DMS53 (cell line): ENCODE measurements at regions not wholly inside any gene's neighbourhood (a gene's known extent, or its start where the extent isn't known, plus 50 kb on each side); places are given as distances from the start of the nearest gene placed in this dataset.
"Not testable (repeated sequence)": the region's sequence is repeated elsewhere in the genome, so short reads cannot be mapped to it uniquely, and the experiment has no call there.

Source experiments
- DNase-seq: peaks from one replicate; lab custom pipeline; 2025; lab: John Stamatoyannopoulos, UW

DNA sequence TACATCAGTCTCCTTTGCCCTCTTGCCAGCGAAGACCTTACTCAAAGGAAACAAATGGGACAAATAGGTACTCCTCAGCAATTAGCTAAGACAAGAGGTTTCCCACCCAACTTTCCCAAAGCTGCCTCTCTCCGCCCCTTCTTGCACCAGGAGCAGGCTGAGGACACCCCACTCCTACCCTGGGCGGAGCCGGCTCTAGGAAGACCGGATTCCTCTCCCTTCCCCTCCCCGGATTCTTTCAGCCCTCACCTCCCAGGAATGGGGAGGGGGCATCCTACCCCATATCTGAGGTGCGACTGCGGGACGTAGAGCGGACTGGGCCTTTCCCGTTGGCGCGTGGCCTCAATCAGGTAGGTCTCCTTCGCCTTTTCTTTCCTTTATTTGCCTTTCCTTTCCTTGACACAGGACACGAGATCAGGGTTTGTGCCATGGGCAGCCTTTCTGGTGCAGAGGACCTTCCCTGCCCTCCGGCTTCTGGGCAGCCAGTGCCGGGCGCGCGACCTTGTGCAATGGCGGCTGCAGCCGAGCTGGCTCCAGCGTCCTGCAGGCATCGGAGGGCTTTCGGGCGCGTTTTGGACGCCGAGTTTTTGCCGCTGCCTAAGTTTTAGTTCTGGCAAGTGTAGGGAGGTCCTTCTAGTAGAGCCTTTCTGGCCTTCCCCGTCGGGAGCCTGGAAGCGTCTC, 279.9 kb downstream of the PLS3 start:
- DNase-seq, result not testable (repeated sequence)

DNA sequence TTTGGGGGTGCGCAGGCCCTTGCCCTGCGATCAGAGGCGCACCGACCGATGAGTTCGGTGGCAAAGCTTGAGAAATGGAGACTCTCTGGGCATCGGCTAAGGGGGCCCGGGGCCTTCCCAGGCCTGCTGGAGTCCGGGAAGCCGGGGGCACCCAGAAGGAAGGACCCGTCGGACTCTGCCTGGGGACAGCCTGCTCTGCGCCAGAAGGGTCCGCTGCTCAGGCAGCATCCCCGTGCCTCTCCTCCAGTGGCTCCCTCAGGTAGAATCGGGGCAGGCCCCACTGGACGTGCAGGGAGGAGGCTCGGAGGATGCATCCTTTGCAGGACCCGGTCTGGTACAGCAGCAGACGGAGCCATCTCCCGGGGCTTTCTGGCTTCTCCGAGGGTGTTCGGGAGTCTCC, 290.0 kb downstream of the PLS3 start:
- DNase-seq, result not testable (repeated sequence)

DNA sequence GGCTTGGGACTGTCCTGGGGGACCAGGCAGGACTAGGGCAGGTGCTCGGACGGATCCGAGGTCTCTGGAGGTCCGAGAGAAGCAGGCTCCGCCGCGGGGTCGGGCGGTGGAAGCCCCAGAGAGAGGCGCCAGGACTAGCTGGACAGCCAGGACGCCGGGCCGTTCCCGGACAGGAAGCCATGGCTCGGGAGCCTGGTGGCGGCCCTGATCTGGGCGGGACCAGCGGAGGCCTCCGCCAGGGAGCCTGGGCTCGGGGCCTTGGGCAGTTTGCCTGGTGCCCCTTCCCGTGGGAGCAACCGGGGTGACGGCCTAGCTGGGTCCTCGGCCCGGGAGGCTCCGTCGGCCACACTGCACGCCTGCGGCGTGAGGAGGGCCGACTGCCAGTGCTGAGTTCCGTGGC, 292.3 kb downstream of the PLS3 start:
- DNase-seq, result not testable (repeated sequence)

DNA sequence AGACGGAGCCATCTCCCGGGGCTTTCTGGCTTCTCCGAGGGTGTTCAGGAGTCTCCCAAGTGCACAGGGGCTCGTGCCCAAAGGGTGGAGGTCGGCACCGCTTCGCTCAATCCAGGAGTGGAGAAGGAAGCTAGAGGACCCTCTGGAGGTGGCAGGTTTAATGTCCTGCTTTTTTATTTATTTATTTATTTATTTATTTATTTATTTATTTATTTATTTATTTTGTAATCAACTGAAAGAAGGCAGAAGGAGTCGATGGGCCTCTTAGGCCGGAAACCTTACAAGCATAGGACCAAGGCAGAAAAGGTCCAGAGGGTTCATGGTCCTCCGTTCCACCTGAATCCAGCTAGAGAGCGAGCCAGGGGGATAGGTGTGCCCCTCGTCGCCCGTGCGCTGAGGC, 289.4 kb upstream of the AGTR2 start:
- DNase-seq, result not testable (repeated sequence)

DNA sequence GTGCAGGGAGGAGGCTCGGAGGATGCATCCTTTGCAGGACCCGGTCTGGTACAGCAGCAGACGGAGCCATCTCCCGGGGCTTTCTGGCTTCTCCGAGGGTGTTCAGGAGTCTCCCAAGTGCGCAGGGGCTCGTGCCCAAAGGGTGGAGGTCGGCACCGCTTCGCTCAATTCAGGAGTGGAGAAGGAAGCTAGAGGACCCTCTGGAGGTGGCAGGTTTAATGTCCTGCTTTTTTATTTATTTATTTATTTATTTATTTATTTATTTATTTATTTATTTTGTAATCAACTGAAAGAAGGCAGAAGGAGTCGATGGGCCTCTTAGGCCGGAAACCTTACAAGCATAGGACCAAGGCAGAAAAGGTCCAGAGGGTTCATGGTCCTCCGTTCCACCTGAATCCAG, 286.4 kb upstream of the AGTR2 start:
- DNase-seq, result not testable (repeated sequence)

DNA sequence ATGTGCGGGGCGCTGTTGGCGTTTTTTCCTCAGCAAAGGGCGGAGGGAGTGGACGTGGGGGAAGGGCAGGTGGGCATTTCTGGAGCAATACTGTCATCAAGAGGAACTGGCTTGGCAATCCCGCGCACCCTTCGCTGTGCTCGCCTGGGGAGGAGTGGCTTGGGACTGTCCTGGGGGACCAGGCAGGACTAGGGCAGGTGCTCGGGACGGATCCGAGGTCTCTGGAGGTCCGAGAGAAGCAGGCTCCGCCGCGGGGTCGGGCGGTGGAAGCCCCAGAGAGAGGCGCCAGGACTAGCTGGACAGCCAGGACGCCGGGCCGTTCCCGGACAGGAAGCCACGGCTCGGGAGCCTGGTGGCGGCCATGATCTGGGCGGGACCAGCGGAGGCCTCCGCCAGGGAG, 282.5 kb upstream of the AGTR2 start:
- DNase-seq, result not testable (repeated sequence)

DNA sequence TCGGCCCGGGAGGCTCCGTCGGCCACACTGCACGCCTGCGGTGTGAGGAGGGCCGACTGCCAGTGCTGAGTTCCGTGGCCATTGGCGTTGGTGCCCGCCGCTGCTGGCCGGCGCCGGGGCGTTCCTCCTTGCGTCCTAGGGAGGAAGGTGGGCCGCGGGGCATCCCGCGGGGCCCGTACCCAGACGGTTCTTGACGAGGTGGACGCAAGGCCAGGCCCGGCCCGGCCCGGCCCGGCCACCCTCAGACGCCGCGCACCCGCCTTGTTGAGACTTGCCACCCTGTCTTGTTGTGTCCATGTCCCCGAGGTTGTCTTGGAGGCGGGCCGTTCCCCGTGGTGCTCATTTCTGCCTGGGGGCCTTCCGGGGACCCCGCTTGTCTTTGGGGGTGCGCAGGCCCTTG, 282.0 kb upstream of the AGTR2 start:
- not testable (repeated sequence) for DNase-seq

DNA sequence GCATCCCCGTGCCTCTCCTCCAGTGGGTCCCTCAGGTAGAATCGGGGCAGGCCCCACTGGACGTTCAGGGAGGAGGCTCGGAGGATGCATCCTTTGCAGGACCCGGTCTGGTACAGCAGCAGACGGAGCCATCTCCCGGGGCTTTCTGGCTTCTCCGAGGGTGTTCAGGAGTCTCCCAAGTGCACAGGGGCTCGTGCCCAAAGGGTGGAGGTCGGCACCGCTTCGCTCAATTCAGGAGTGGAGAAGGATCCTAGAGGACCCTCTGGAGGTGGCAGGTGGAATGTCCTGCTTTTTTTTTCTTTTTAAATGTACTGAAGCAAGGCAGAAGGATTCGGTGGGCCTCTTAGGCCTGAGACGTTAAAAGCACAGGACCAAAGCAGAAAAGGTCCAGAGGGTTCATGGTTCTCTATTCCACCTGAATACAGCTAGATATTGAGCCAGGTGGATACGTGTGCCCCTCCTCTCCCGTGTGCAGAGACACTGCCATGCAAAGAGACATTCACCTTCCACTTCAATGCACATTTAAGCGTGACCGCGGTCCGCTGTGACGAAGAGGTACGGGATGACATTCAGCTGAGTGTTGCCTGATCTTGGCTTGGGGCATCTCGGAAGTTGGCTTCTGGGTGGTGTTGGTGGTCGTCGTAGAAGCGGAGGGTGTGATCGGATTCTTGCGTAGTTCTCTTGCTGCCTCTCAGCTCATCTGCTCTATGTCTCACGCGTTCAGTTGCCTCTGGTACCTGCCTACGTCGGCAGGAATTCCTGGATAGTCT, 281.2 kb upstream of the AGTR2 start:
- DNase-seq, result no peak

DNA sequence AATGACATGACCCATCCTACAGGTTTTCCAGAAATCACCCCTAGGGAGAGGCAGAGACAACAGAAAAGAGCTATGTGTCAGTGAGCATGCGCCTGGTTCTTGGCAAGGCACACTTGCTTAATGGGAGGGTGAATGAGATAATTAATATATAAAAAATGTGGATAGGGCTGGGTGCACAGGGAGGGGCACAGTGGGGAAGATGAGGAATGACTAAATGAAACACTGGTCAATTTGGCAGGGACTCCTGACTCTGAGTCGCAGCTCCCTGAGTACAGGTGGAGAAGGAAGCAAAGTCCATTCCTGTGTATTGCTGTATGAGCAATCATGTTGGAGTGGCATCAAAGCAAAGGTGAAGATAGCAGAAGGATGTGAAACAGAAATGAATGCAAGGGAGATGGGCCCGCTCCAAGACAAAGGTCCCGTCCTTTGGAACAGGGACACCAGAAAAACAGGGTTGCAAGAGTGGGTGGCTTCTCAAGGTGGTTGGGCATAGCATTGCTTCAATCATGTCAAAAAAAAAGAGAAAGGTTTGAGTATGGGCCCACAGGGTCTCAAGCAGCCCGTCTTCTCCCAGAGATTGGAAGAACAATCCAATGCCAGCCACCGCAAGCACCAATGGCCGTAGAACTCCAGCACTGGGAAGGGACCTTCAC, 278.4 kb upstream of the AGTR2 start:
- peak; percentile 15 for DNase-seq

DNA sequence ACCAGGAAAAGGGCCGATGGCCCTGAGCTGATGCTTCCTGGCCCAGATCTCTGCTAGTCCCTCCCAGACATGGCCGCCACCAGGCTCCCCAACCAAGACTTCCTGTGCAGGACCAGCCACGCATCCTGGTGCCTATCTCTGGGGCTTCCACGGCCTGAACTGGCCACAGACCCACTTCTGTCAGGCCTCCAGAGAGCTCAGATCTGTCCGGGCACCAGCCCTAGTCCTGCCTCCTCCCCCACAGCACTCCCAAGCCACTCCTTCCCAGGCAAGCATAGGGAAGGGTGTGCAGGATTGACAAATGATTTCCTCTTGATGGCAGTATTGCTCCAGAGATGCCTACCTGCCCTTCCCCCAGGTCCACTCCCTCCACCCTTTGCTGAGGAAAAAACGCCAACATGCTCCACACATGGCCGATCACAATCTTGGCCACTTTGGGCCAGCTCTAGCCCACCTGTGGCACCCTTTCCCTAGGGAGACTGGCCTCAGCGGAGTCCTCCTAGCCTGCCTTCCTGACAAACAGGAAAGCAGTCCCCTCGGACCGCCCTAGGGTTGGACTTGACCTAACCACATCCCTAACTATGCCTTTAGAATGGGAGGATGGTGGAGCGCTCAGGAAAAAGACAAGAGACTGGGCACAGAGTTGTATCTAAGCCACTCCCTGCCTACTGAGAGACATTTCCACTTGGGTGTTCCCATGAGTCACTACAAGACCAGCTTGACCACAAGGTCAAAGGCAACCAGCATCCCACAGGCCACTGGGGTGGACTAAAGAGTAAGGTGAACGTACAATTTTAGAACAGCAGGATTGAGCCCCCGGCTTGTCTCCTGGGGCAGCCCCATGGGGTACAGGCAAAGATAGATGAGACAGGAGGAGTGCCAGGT, 277.5 kb upstream of the AGTR2 start:
- peak; percentile 87 for DNase-seq

DNA sequence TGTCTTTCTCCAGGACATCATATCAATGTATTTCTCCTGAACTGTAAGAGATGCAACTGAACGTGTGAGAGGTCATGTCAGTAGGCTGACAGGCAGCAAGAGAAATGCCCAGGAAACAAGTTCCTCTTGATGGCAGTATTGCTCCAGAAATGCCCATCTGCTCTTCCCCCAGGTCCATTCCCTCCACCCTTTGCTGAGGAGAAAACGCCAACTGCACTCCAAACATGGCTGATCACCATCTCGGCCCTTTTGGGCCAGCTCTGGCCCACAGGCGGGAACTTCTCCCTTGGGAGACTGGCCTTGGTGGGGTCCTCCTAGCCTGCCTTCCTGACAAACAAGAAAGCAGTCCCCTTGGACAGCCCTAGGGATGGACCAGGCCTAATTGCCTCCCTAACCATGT, 276.5 kb upstream of the AGTR2 start:
- DNase-seq, result peak; percentile 79

DNA sequence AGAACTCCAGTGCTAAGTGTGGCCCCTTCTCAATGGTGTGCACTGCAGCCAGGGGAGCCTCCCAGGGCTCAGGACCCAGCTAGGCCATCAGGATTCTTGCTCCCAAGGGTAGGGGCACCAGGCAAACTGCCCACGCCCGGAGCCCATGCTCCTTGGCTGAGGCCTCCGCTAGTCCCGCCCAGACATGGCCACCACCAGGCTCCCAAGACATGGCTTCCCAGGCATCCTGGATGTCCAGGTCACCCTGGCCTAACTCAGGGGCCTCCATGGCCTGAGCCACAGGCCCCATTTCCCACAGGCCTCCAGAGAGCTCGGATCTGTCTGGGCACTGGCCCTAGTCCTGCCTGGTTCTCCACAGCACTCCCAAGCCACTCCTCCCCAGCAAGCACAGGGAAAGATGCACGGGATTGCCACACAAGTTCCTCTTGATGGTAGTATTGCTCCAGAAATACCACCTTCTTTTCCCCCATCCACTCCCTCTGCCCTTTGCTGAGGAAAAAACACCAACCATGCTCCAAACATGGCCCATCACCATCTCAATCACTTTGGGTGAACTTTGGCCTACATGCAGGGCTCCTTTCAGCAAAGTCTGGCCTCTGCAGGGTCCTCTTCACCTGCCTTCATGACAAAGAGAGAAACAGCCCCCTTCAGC, 274.7 kb upstream of the AGTR2 start:
- no peak for DNase-seq

DNA sequence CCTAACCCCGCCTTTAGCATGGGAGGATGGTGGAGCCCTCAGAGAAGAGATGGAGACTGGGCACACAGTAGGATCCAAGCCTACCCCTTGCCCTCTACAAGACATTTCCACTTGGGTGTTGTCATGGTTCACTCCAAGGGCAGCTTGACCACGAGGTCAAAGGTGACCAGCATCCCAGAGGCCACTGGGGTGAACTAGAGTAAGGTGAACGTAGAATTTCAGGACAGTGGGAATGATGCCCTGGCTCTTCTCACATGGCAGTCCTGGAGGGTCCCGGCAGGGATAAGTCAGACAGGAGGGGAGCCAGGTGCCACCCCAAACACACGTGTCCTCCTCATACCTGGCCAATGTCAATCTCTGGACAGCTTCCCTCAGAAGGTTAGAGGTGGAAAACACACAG, 274.2 kb upstream of the AGTR2 start:
- no peak for DNase-seq

DNA sequence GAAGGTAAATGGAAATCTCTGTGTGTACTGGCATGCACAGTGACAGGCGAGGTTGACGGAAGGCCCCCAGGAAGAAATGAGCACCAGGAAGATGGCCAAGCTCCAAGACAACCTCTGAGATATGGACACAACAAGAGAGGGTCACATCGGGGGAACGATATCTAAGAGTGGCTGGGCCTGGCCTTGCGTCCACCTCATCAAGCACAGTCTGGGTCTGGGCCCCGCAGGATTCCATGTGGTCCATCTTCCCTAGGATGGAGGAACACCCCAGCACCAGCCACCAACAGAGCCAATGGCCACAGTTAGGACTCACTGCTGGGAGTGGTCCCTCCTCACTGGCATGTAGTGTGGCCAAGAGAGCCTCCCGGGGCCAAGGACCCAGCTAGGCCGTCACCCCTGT, 272.6 kb upstream of the AGTR2 start:
- no peak for DNase-seq

DNA sequence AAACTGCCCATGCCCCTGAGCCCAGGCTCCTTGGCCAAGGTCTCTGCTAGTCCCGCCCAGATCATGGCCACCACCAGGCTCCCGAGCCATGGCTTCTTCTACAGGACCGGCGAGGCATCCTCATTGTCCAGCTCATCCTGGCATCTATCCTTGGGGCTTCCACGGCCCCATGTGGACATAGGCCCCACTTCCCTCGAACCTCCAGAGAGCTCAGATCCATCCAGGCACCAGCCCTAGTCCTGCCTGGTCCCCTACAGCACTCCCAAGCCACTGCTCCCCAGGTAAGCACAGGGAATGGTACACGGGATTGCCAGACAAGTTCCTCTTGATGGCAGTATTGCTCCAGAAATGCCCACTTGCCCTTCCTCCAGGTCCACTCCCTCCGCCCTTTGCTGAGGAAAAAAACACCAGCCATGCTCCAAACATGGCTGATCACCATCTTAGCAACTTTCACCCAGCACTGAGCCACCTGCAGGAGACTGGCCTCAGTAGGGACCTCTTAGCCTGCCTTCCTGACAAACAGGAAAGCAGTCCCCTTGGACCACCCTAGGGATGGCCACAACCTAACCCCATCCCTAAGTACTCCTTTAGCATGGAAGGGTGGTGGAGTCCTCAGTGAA, 272.1 kb upstream of the AGTR2 start:
- DNase-seq, result peak; percentile 75

DNA sequence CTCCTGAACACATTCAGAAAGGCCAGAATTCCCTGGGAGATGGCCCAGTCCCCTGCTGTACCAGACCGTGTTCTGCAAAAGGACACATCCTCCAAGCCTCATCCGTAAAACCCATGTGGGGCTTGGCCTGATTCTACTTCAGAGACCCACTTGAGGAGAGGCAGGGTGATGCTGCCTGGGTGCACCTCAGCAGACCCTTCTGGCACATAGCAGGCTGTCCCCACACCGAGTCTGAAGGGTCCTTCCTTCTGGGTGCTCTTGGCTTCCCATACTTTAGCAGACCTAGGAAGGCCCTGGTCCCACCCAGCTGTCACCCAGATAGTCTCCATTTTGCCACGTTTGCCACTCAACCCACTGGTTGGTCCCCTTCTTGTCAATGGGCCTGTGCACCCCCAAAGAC, 270.1 kb upstream of the AGTR2 start:
- DNase-seq, result no peak

DNA sequence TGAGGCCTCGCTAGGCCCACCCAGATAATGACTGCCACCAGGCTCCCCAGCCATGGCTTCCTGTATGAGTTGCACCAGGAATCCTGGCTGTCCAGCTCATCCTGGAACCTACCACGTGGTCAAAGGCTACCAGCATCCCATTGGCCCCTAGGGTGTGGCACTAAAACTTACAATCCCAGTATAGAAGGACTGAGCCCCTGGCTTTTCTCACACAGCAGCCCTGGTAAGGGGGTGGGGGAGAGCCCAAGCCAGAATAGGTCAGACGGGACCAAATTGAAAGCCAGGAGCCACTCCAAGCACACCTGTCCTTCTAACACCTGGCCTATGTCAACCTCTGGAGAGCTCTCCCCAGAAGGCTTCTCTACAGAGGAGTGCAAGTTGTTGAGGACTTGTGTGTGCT, 269.3 kb upstream of the AGTR2 start:
- peak; percentile 52 for DNase-seq

DNA sequence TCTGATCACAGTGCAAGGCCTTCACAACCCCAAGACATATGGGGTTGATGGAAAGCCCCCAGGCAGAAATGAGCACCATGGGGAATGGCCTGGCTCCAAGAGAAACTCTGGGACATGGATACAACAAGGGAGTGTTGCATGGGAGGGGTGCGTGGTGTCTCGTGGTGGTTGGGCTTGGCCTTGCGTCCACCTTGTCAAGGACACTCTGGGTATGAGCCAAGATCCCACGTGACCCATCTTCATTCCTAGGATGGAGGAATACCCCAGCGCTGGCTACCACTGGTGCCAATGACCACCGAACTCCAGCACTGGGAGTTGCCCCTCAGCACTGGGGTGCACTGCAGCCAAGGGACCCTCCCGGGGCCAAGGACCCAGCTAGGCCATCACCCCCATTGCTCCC, 267.5 kb upstream of the AGTR2 start:
- no peak for DNase-seq

DNA sequence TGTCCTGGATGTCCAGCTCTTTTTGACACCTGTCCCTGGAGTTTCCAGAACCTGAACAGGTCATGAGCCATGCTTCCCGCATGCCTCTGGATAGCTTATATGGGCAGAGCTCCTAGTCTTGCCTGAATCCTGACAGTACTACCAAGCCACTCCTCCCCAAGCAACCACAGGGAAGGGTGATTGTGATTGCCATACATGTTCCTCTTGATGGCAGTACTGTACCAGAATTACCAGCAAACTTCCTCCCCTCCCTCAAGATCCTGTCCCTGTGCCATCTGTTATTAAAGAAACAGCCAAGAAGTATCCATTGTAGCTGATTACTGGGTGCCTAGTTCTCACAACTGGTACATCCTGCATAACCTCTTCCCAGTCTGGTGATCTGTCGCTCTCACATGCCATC, 264.3 kb upstream of the AGTR2 start:
- DNase-seq, result no peak

DNA sequence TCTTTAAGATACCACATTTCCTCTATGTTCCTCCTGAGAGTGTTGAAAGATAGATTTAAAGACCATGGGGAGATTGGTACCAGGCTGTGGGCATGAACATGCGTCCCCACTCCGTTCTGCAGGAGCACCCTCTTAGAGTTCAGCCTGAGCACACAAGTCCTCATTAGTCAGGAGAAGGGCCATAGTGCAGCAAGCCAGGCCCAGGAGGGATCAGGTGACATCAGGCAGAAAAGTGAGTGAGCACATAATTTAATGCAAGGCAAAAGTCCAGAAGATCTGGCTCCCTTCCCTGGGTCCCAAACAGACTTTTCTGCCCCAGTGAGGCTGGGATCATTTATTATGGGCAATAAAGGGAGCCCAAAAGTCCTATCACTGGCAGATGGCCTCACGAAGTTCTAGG, 263.7 kb upstream of the AGTR2 start:
- no peak for DNase-seq

DNA sequence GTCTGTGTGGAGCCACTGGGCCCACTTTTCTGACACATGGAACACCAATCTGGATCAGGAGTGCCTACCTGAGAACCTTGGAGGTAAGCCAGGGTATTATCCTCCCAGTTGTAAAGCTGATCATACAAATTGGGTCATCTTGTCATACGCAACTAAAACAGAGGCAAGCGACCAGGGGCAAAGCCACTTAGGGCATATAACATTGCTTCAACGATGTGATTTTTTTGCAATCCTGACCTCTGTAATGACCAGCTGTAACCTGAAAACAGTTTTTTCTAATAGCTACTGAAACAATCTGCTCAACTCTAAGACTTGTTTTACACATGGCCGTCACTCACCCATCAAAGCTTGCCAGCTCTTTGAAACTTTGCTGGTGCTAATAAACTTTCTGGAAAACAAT, 261.5 kb upstream of the AGTR2 start:
- no peak for DNase-seq
